ENCODE measurements at regions not wholly inside any gene's neighbourhood (a gene's known extent, or its start where the extent isn't known, plus 50 kb on each side); places are given as distances from the start of the nearest gene placed in this dataset.

- DNase-seq (ENCODE audit: low read depth), result no peak
Observed at GRCh38 chr3:174776636-174777035, 82.5 kb upstream of the NAALADL2 start.

- DNase-seq (ENCODE audit: low read depth), result no peak
Observed at GRCh38 chr3:174777813-174778212, 81.3 kb upstream of the NAALADL2 start.

GRCh38 chr3:174783502-174783901 is 75.6 kb upstream of the NAALADL2 start:
- DNase-seq (ENCODE audit: low read depth), result no peak

- no peak for DNase-seq (ENCODE audit: low read depth)
Observed at GRCh38 chr3:174784206-174784934, 74.8 kb upstream of the NAALADL2 start.

GRCh38 chr3:174786825-174787224 is 72.3 kb upstream of the NAALADL2 start:
- DNase-seq (ENCODE audit: low read depth), result no peak

GRCh38 chr3:174791161-174791560 is 68.0 kb upstream of the NAALADL2 start:
- no peak for DNase-seq (ENCODE audit: low read depth)

- DNase-seq (ENCODE audit: low read depth), result no peak
Observed at GRCh38 chr3:174792864-174793263, 66.3 kb upstream of the NAALADL2 start.

Measured in renal cortical epithelial cell (primary cell).